H9 (cell line): ENCODE measurements at regions not wholly inside any gene's neighbourhood (a gene's known extent, or its start where the extent isn't known, plus 50 kb on each side); places are given as distances from the start of the nearest gene placed in this dataset.

Source experiments
- DNase-seq: peaks from one replicate; pipeline ENCODE4 v3.0.0-alpha.2; 2017
- H2AFZ ChIP-seq: one replicate; pipeline ENCODE4 v1.6.1; 2013; ENCODE audit warnings: mild to moderate bottlenecking, low read length, control low read depth, moderate library complexity
- H2AK5ac ChIP-seq: 2 replicates; pipeline ENCODE4 v1.6.1; 2013; ENCODE audit warnings: low read length, control low read depth, mixed read lengths; ENCODE audit not compliant: insufficient read length
- H2BK120ac ChIP-seq: one replicate; pipeline ENCODE4 v1.6.1; 2013; ENCODE audit warnings: low read depth, mild to moderate bottlenecking, low read length, control low read depth, inconsistent platforms; ENCODE audit not compliant: poor library complexity, severe bottlenecking
- H2BK12ac ChIP-seq: 2 replicates; pipeline ENCODE4 v1.6.1; 2013; ENCODE audit warnings: low read length, control low read depth, mixed read lengths, low read depth; ENCODE audit not compliant: insufficient read length
- H2BK15ac ChIP-seq: 2 replicates; pipeline ENCODE4 v1.6.1; 2013; ENCODE audit warnings: low read depth, low read length, control low read depth
- H2BK20ac ChIP-seq: one replicate; pipeline ENCODE4 v1.6.1; 2013; ENCODE audit warnings: low read depth, mild to moderate bottlenecking, low read length, control low read depth, inconsistent platforms; ENCODE audit not compliant: poor library complexity, severe bottlenecking
- H2BK5ac ChIP-seq: 2 replicates; pipeline ENCODE4 v1.6.1; 2013; ENCODE audit warnings: low read length, control low read depth, mixed read lengths; ENCODE audit not compliant: insufficient read length
- H3K14ac ChIP-seq: 2 replicates; pipeline ENCODE4 v1.6.1; 2013; ENCODE audit warnings: low read length, control low read depth; ENCODE audit not compliant: insufficient read depth
- H3K18ac ChIP-seq: 2 replicates; pipeline ENCODE4 v1.6.1; 2013; ENCODE audit warnings: low read depth, mild to moderate bottlenecking, mixed read lengths, low read length, control low read depth; ENCODE audit not compliant: insufficient read length
- H3K23ac ChIP-seq: 2 replicates; pipeline ENCODE4 v1.6.1; 2013; ENCODE audit warnings: low read length, control low read depth, mixed read lengths, low read depth; ENCODE audit not compliant: insufficient read length
- H3K23me2 ChIP-seq: 2 replicates; pipeline ENCODE4 v1.6.1; 2013; ENCODE audit warnings: low read depth, mild to moderate bottlenecking, mixed read lengths, low read length, control low read depth; ENCODE audit not compliant: insufficient read length, poor library complexity, severe bottlenecking
- H3K27ac ChIP-seq: 2 replicates; pipeline ENCODE4 v1.5.1; 2013; ENCODE audit warnings: low read length, control low read depth, mixed read lengths, low read depth; ENCODE audit not compliant: insufficient read length
- H3K27me3 ChIP-seq: 2 replicates; pipeline ENCODE4 v1.6.1; 2013; ENCODE audit warnings: low read length, control low read depth, inconsistent platforms; ENCODE audit not compliant: insufficient read depth
- H3K4ac ChIP-seq: 2 replicates; pipeline ENCODE4 v1.6.1; 2013; ENCODE audit warnings: low read depth, mild to moderate bottlenecking, control low read depth, inconsistent platforms, low read length, moderate library complexity
- H3K4me1 ChIP-seq: 2 replicates; pipeline ENCODE4 v1.6.1; 2013; ENCODE audit warnings: low read length, control low read depth, inconsistent platforms; ENCODE audit not compliant: insufficient read depth
- H3K4me2 ChIP-seq: 2 replicates; pipeline ENCODE4 v1.6.1; 2013; ENCODE audit warnings: low read length, control low read depth, mixed read lengths; ENCODE audit not compliant: insufficient read length, insufficient read depth
- H3K56ac ChIP-seq: 2 replicates; pipeline ENCODE4 v1.6.1; 2013; ENCODE audit warnings: low read depth, mild to moderate bottlenecking, mixed read lengths, low read length, control low read depth; ENCODE audit not compliant: insufficient read length
- H3K79me1 ChIP-seq: 2 replicates; pipeline ENCODE4 v1.6.1; 2013; ENCODE audit warnings: low read depth, mild to moderate bottlenecking, moderate library complexity, low read length, control low read depth, inconsistent platforms; ENCODE audit not compliant: insufficient read depth, poor library complexity, severe bottlenecking
- H3K79me2 ChIP-seq: 2 replicates; pipeline ENCODE4 v1.6.1; 2013; ENCODE audit warnings: low read length, control low read depth, inconsistent platforms; ENCODE audit not compliant: insufficient read depth
- H3K9ac ChIP-seq: 2 replicates; pipeline ENCODE4 v1.6.1; 2013; ENCODE audit warnings: low read length, control low read depth, mixed read lengths; ENCODE audit not compliant: insufficient read length; ENCODE audit errors: extremely low read depth
- H3K9me3 ChIP-seq: one replicate; pipeline ENCODE4 v1.6.1; 2013; ENCODE audit warnings: low read depth, low read length, inconsistent platforms; ENCODE audit not compliant: control insufficient read depth
- H3T11ph ChIP-seq: one replicate; pipeline ENCODE4 v1.6.1; 2013; ENCODE audit warnings: mild to moderate bottlenecking, low read length, control low read depth, inconsistent platforms
- H4K20me1 ChIP-seq: one replicate; pipeline ENCODE4 v1.6.1; 2013; ENCODE audit not compliant: control insufficient read depth, insufficient read length, insufficient read depth
- H4K5ac ChIP-seq: 2 replicates; pipeline ENCODE4 v1.6.1; 2013; ENCODE audit warnings: low read depth, mild to moderate bottlenecking, mixed read lengths, low read length, control low read depth; ENCODE audit not compliant: insufficient read length
- H4K8ac ChIP-seq: replicated peaks from 2 replicates; pipeline ENCODE4 v1.6.1; 2013; ENCODE audit warnings: low read length, control low read depth, mixed read lengths, low read depth; ENCODE audit not compliant: insufficient read length
- H4K91ac ChIP-seq: 2 replicates; pipeline ENCODE4 v1.6.1; 2013; ENCODE audit warnings: low read depth, mild to moderate bottlenecking, moderate library complexity, mixed read lengths, low read length, control low read depth; ENCODE audit not compliant: insufficient read length
- H3K27ac Mint-ChIP-seq, 3 experiments: 2 replicates in 2 of 3; 3 replicates in 1 of 3; pipeline ENCODE4 v1.8.0; 2020 to 2021; ENCODE audit warnings: mixed read lengths in 3 of 3, mild to moderate bottlenecking in 1 of 3, moderate library complexity in 1 of 3
- H3K27me3 Mint-ChIP-seq: 2 replicates; pipeline ENCODE4 v1.8.0; 2021; ENCODE audit warnings: low read depth, mild to moderate bottlenecking, moderate library complexity, mixed read lengths
- H3K36me3 Mint-ChIP-seq, 3 experiments: 2 replicates in 2 of 3; 3 replicates in 1 of 3; pipeline ENCODE4 v1.8.0; 2020 to 2021; ENCODE audit warnings: low read depth in 3 of 3, mixed read lengths in 3 of 3; ENCODE audit not compliant: insufficient read depth in 1 of 3
- H3K4me1 Mint-ChIP-seq, 2 experiments: 2 replicates each; pipeline ENCODE4 v1.8.0; 2020; ENCODE audit warnings: mixed read lengths in 2 of 2
- H3K4me3 Mint-ChIP-seq, 2 experiments: 2 replicates in 1 of 2; 3 replicates in 1 of 2; pipeline ENCODE4 v1.8.0; 2020 to 2021; ENCODE audit warnings: mild to moderate bottlenecking in 2 of 2, mixed read lengths in 2 of 2, moderate library complexity in 1 of 2
- H3K9me3 Mint-ChIP-seq, 2 experiments: 2 replicates in 1 of 2; 3 replicates in 1 of 2; pipeline ENCODE4 v1.8.0; 2020; ENCODE audit warnings: mild to moderate bottlenecking in 2 of 2, mixed read lengths in 2 of 2, moderate library complexity in 1 of 2
- WGBS: extraction: QIAGEN DNeasy Blood & Tissue Kit; methylation state at CpG from one replicate; pipeline ENCODE4 v1.1.7; 2013; ENCODE audit warnings: missing lambda C conversion rate, low lambda C conversion rate, mixed read lengths; ENCODE audit not compliant: insufficient read length; ENCODE audit errors: extremely low coverage; 5-methylcytosine and 5-hydroxymethylcytosine counted together
- TF ChIP-seq, protein P1 (sequence below): fragments of 200-600 bp; sonication (generic); conservative IDR thresholded peaks from 3 replicates; pipeline ENCODE4 v1.8.0; 2021; ENCODE audit warnings: antibody characterized with exemption, mild to moderate bottlenecking

GRCh38 chr1:29469457-29469856 is 233.1 kb downstream of the PTPRU start:
- Histone ChIP-seq H3K4me1 (no peaks in the 10 kb centered on the region), H3K23ac (no peak overlapping the region), H3K9ac (no peak overlapping the region), H3K79me2 (no peaks in the 10 kb centered on the region), H3K9me3 (no peaks in the 10 kb centered on the region), H2AK5ac (no peak overlapping the region), H2BK15ac (no peak overlapping the region), H2BK12ac (no peak overlapping the region), H4K20me1 (no peaks in the 10 kb centered on the region), H3K27me3 (no peaks in the 10 kb centered on the region; the same call in 1 of the 2 replicates), H4K5ac (no peak overlapping the region), H3K79me1 (no peaks in the 10 kb centered on the region), H2BK120ac (no peak overlapping the region), H2BK5ac (no peak overlapping the region), H2BK20ac (no peak overlapping the region), H3K23me2 (no peaks in the 10 kb centered on the region), H3K56ac (no peak overlapping the region), H3K18ac (no peak overlapping the region), H3K27ac (no peak overlapping the region), H2AFZ (no peak overlapping the region), H4K91ac (no peak overlapping the region), H4K8ac (no peak overlapping the region), H3K4ac (no peak overlapping the region), H3K14ac (no peak overlapping the region), H3K4me2 (no peak overlapping the region), H3T11ph (no peak overlapping the region)
- Mint-ChIP-seq H3K4me1 (peaks cover 31 to 37% of the 10 kb centered on the region in 2 experiments), H3K27ac (no peak overlapping the region), H3K9me3 (peaks cover 15 to 19% of the 10 kb centered on the region in 2 experiments), H3K36me3 (peaks cover 0 to 8% (median 7%) of the 10 kb centered on the region in 3 experiments; a peak in 4 of 7 replicates), H3K4me3 (no peak overlapping the region), H3K27me3 (peaks cover 4% of the 10 kb centered on the region)
- TF ChIP-seq, protein P1, sequence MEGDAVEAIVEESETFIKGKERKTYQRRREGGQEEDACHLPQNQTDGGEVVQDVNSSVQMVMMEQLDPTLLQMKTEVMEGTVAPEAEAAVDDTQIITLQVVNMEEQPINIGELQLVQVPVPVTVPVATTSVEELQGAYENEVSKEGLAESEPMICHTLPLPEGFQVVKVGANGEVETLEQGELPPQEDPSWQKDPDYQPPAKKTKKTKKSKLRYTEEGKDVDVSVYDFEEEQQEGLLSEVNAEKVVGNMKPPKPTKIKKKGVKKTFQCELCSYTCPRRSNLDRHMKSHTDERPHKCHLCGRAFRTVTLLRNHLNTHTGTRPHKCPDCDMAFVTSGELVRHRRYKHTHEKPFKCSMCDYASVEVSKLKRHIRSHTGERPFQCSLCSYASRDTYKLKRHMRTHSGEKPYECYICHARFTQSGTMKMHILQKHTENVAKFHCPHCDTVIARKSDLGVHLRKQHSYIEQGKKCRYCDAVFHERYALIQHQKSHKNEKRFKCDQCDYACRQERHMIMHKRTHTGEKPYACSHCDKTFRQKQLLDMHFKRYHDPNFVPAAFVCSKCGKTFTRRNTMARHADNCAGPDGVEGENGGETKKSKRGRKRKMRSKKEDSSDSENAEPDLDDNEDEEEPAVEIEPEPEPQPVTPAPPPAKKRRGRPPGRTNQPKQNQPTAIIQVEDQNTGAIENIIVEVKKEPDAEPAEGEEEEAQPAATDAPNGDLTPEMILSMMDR = no peak
- DNase-seq = no peak
- WGBS = no CpG with 5 or more reads among the region's 4 CpGs
